Prostate gland (tissue), 2 donors: ENCODE measurements at regions not wholly inside any gene's neighbourhood (a gene's known extent, or its start where the extent isn't known, plus 50 kb on each side); places are given as distances from the start of the nearest gene placed in this dataset.

Experiments used
- CTCF ChIP-seq, 4 experiments: fragments of 200-600 bp in 2 of 4; fragments of 450-650 bp in 2 of 4; sonication (generic) in 2 of 4; IDR thresholded peaks; 1 replicate in 3 of 4; 2 replicates in 1 of 4; pipeline ENCODE4 v1.5.1; 2016 to 2019; ENCODE audit warnings: antibody characterized with exemption in 4 of 4, mild to moderate bottlenecking in 2 of 4, moderate library complexity in 2 of 4
- POLR2AphosphoS5 ChIP-seq: sonication (generic); formaldehyde crosslinking; IDR thresholded peaks from one replicate; pipeline ENCODE4 v1.6.1; 2017; ENCODE audit warnings: antibody characterized with exemption

- no peak for TF ChIP-seq CTCF (IDR thresholded peaks at IDR 0.05)
- no peak for TF ChIP-seq POLR2AphosphoS5
Measured at GRCh38 chr3:162774613-162775100, 1278.0 kb downstream of the OTOL1 start.
